ENCODE measurements at regions not wholly inside any gene's neighbourhood (a gene's known extent, or its start where the extent isn't known, plus 50 kb on each side); places are given as distances from the start of the nearest gene placed in this dataset.

DNA sequence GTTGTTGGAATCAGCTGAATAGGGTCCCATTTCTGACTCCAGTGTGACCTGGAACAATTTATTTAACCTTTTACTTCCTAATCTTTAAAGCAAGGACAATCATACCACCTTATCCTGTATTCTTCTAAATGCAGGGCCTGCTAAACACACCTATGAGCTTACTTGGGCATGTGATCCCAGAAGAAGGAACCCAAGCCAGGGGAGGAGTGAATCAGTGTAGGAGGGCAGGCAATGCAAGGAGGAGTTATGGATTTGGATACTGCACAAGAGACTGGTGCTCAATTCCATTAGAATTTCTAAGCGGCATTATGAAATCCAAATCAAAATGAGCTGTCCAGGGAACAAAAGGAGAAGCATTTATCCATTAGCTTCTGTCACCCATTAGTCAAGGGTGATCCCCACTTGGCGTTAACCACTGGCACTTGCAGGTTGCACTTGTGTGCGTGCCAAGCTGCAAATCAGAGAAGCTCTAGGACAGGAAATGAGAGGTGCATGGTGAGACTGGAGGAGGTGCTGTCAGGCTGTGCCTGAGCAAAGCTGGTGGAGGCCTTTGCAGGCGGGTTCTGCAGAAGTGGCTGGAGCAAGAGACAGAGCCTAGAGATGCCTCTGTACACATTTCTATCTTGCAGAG, 297.2 kb upstream of the PLXNA2 start:
- no peak for DNase-seq (ENCODE audit: low read depth in 2 of 2)

- DNase-seq (ENCODE audit: low read depth in 2 of 2), result no peak
Measured at GRCh38 chr1:208542309-208542708, 298.1 kb upstream of the PLXNA2 start.

GRCh38 chr1:208544053-208544452, 299.9 kb upstream of the PLXNA2 start:
- no peak for DNase-seq (ENCODE audit: low read depth in 2 of 2)

DNA sequence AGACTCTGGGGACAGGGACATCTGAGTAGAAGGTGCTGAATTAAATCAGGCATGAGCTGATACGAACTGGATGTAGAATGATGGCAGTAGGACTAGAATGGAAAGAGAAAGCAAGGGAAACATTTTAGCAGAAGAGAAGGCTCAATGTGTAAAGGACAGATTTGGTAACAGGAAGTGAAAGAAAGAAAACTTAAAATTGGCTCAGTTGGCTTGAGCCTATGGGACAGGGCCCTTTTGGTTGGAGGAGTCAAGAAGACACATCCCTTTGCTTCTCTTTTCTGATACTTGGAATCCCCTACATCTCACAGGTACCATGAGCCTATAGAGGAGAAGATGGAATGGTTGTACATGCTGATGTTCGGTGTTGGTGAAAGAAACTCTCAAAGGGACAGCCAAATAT, 300.6 kb upstream of the PLXNA2 start:
- no peak for DNase-seq (ENCODE audit: low read depth in 2 of 2)

GRCh38 chr1:208551024-208551423, 306.8 kb upstream of the PLXNA2 start:
- DNase-seq (ENCODE audit: low read depth in 2 of 2), result no peak

DNA sequence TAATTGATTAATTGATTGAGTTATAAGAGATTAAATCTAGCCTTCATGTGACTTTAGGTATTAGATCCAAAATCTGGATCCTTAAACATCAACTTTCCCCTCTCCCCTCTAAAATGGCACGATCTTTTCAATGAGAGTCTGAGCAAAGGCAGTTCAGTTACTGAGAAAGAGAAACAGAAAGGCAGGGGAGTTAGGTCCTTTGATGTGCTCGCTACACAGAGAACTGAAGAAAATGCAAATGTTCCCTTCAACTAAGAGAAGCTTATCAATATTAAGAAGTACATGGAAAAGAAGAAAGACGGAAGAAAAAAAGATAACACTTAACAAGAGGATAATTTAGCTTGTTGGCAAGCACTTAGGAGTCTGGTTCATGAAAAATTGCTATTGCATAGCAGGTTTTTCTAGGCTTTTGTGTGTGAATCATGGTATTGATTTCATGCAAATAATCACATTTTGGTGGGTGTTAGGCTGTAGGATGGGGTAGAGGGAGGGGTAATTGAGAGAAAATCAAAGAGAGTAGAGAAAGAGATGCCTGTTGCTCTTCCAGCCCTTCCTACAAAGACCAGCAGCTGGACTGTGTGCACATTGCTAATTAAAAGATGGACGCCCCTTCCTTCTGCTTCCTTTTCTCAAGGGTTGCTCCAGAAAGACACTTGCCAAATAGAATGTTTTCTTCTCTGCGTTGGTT, 307.6 kb upstream of the PLXNA2 start:
- no peak for DNase-seq (ENCODE audit: low read depth in 2 of 2)

- no peak for DNase-seq (ENCODE audit: low read depth in 2 of 2)
Measured at GRCh38 chr1:208552928-208553327, 308.7 kb upstream of the PLXNA2 start.

- no peak for DNase-seq (ENCODE audit: low read depth in 2 of 2)
Measured at GRCh38 chr1:208556461-208556860, 312.3 kb upstream of the PLXNA2 start.

DNA sequence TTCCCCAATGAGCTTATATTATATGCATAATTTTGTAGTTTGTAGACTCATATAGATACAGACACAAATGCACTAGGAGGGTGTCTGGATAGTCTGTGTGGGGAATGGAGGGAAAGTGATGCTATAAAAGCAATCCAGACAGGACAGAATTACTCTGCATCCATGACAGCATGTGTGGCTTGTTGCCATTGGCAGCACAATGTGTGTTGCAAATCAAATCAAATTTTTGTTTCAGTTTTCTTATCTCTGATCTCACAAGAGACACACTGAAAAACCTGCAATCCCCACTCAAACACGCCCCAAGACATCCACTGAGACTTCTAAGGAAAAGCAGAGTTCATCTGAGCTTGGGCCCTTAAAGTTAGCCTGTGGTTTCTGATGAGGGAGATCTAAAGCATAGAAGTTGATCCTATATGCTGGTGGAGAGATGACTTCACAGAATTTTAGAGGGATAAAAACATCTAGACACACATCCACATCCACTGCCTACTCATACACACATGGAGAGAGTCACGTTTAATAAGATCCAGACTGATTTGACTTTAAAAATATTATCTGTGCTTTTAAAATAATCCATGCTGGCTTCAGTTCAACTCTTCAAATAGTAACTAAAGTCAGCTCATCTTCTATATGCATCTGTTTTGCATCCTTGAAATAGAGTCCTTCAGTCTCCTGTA, 313.0 kb upstream of the PLXNA2 start:
- no peak for DNase-seq (ENCODE audit: low read depth in 2 of 2)

DNA sequence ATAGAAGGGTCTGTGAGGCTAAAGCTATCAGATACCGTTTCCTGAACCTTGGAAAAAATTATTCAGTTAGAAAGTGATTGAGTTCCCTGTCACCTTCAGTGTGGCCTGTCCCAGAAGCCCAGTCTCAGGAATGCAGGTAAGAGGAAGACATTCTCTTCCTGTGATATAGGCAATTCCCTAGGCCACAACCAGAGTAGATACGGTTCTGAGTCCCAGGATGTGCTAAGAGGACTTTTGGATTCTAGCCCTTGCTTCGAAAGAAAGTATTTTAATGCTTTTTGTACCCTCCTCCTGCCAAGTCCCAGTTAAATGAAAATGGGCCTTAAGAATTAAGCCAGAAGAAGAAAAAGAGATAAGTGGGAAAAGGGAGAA, 313.5 kb upstream of the PLXNA2 start:
- no peak for DNase-seq (ENCODE audit: low read depth in 2 of 2)

- no peak for DNase-seq (ENCODE audit: low read depth in 2 of 2)
Measured at GRCh38 chr1:208559597-208560329, 315.6 kb upstream of the PLXNA2 start.

- DNase-seq (ENCODE audit: low read depth in 2 of 2), result no peak
Measured at GRCh38 chr1:208562151-208562960, 318.2 kb upstream of the PLXNA2 start.

DNA sequence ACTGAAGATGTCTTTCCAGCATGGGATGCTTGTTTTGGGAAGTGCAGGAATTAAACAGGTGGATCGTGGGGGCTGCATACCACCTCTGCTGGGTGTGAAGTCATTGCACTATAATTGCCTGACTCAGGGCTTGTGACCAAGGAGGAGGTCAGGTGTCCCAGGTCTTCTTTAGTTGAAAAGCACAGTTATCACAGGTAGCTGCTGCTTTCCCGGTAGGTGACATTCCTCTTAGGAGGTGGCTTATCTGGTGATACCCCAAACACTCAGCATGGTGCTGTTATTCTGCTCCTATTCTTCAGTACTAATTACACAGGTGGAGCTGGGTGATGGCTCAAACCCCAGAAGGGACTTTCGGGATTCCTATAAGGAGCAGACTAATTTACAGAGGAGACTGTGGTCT, 320.3 kb upstream of the PLXNA2 start:
- no peak for DNase-seq (ENCODE audit: low read depth in 2 of 2)

GRCh38 chr1:208565756-208566440, 321.7 kb upstream of the PLXNA2 start:
- DNase-seq (ENCODE audit: low read depth in 2 of 2), result no peak

DNA sequence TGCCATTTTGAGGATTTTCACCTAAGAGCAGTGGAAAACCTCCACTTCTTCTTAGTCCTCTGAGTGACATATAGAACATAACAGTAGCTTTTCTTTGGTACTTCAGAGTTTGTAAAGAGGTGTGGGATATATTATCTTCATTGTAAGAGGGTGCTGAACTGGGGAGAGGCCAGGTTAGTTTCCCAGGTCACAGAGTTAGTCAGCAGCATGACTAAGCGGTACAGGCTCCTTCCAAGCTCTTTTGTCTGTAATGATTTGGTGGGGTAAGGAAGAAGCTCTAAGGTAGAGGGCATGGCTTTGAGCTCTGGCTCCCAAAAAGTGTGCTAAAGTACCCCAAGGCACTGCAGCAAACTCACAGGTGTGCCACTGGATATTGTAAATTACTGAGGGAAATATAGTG, 325.0 kb upstream of the PLXNA2 start:
- no peak for DNase-seq (ENCODE audit: low read depth in 2 of 2)

DNA sequence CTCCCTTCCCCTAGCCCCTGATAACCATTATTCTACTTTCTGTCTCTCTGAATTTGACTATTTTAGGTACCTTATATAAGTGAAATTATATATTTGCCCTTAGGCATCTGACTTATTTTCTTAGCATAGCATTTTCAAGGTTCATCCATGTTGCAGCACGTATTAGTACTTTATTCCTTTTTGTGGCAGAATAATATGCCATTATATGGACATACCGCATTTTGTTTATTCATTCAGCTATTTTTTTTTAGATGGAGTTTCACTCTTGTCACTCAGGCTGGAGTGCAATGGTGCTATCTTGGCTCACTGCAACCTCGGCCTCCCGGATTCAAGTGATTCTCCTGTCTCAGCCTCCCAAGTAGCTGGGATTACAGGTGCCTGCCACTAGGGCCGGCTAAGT, 326.2 kb upstream of the PLXNA2 start:
- DNase-seq (ENCODE audit: low read depth in 2 of 2), result no peak

DNA sequence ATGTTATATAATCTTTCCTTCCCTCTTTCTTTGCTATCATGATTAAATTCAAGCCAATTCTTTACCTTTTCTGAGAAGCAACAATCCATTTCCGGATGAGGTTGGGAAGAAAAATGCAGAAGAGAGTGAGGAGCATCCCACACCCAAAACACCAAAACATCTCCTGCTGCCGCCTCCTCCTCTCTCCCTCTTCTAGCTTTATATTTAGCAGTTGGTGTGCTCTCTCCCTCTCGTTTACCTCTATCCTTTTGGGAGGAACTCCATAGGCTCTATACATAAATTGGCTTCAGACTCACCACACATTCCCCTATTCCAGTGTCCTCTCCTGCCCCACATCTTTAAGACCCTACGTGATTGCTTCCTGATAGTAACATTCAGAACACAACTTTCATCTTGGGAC, 332.2 kb upstream of the PLXNA2 start:
- no peak for DNase-seq (ENCODE audit: low read depth in 2 of 2)

DNA sequence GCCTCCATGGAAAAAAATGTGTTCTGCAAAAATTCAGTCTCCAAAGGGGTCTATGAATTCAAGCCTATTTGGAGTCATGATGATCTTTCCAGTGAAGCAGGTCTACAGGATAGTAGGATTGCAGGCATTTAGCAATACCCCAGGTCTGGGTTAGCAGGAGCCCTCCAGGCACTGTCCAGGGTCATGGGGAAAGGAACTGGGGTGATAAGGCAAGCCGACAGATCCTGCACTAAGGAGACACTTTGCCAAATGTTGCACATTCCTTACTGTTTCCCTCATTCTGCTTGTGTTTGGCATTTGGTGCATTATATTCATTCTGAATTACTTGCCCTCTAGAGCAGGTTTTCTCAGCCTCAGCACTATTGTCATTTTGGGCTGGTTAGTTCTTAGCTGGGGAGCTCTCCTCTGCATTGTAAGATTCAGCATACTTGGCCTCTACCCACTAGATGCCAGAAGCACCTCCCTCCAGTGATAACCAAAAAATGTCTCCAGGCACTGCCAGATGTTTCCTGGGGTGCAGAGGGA, 333.3 kb upstream of the PLXNA2 start:
- DNase-seq (ENCODE audit: low read depth in 2 of 2), result no peak

GRCh38 chr1:208581209-208581608, 337.0 kb upstream of the PLXNA2 start:
- no peak for DNase-seq (ENCODE audit: low read depth in 2 of 2)

DNA sequence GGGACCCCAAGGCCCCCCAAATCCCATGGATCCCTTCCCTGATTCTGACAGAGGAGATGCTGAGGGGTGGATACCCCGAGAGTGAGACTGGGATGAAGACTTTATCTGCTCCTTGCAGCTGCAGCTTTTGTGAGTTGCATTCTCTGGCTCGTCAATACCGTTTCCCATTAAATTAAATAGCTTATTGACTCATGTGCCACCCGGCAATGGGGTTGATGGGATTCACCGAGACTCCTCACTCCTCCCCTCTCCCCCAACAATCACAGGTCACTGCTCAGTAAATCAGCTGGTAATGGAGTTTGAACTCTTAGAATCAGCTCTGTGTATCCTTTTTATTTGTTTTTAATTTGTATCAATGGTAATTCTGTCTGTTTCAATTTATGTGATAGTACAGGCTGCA, 337.5 kb upstream of the PLXNA2 start:
- no peak for DNase-seq (ENCODE audit: low read depth in 2 of 2)

DNA sequence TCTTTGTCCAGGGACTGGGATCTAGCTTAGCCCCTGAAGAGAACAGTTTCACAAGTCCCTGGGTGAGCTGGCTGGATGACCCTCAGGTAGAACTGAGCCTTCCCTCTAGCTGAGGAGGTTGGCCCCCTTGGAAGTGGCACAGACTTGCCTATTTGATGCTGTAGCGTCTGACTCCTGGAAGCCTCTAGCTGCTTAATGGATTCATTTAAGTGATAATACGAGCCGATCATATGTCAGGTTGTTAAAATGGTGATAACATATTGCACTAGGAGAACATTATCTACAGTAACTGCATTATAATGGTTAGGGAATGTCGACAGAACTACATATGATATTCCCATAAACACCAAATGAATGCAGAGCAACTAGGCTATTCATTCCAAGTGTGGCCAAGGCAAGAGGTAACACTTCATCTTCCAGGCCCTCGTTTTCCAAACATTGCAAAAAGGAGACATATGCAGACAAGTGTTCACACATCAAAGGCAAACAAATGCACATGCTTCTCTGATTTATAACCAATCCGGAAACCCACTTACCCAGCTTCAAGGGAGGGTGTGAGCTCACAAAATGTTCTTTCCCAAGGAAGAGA, 340.1 kb upstream of the PLXNA2 start:
- no peak for DNase-seq (ENCODE audit: low read depth in 2 of 2)

Data from stimulated activated CD4-positive, alpha-beta T cell treated with anti-CD3 and anti-CD28 coated beads, Interleukin-4, amount 100 ng/mL, for 48 hours (primary cell).